NCI-H526 (cell line): ENCODE measurements at regions not wholly inside any gene's neighbourhood (a gene's known extent, or its start where the extent isn't known, plus 50 kb on each side); places are given as distances from the start of the nearest gene placed in this dataset.
"Not testable (repeated sequence)": the region's sequence is repeated elsewhere in the genome, so short reads cannot be mapped to it uniquely, and the experiment has no call there.

Source experiments
- DNase-seq, 2 experiments: peaks; one replicate each; lab custom pipeline; 2025; lab: John Stamatoyannopoulos, UW

DNA sequence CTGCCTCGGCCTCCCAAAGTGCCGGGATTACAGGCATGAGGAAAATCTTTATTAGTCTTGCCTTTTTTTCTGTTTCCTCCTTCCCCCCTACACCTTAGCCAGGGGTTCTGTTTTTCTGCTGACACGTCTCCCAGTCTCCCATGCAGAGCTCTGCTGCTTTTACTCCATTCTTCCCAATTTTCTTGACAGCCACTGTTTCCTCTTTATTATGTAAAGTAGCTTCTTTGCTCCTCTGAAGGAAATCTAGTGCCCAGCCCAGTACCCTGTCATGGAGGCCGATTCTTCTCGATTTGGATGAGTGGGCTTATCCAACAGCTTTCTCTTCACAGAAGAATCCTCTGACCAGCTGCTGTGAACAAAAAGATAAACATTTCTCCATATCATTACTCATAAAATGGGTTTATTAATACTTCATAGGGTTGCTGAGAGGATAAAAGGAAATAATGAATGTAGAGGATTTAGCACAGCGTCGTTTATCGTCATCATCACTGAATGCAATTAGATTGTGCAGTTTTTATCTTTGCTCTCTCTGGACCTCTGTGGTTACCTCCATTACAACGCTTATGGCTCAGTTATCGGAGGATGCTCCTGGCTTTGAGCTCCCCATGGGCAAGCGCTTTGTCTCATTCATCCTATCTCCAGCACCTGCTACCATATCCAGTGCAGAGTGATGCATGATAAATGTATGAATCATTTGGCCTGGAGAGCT is 375.6 kb upstream of the C11orf87 start:
- no peak for DNase-seq

- no peak for DNase-seq
Observed at GRCh38 chr11:109048098-109048497, 373.9 kb upstream of the C11orf87 start.

DNA sequence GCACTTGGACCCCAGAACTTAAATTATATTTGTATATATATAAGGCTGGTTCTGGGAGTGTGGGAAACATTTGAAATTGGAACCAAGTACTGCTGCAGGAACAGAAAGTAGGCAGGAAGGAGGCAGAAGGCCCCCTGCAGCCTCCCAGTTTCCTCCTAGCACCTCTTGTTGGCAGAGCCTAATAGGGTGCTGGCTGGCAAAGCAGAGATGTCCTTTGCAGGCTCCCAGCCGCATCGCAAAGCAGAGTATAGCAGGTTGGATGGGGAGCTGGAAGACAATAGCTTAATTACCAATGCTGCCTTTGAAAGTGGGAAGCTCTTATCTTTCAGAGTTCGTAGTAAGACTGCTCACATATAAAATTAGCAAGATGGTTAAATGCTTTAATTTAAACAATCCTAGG is 370.8 kb upstream of the C11orf87 start:
- no peak for DNase-seq

- DNase-seq: peak; percentile 8 to 70
Observed at GRCh38 chr11:109059402-109059801, 362.6 kb upstream of the C11orf87 start.

DNA sequence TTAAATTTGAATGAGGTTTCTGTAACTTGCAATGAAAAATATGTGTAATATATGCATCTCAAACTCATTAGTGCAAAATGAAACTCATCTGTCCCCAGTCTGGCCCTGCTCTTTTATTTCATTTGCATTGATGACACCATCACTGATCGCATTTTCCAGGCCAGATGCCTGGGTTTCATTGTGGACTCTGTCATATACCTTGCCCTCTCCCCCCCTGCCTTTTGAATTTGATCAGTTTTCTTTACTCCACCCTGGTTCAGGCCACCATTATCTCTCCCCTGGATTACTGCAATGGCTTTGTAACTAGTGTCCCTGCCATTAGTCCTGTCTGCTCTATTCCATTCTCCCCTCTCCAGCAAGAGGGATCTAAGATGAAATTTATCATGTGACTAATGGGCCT is 360.6 kb upstream of the C11orf87 start:
- DNase-seq: peak; percentile 18 to 26

DNA sequence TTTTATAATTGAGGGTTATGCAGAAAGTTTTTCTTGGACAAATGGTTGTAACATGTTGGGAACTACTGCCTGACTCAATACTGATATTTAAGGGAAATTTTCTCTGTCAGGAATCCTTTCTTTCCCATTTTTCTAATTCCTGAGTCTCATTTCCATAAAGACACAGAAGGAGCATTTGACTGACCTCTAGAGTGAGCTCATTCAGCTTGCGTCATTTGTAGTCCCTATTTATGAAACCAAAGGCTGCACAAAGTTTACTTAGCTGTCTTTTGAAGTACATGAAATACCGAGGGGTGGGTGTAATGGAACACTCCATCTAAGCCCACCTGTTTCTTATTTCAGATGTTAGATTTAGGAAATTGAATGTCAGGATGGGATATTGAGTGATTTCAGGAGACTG is 359.5 kb upstream of the C11orf87 start:
- DNase-seq: no peak

DNA sequence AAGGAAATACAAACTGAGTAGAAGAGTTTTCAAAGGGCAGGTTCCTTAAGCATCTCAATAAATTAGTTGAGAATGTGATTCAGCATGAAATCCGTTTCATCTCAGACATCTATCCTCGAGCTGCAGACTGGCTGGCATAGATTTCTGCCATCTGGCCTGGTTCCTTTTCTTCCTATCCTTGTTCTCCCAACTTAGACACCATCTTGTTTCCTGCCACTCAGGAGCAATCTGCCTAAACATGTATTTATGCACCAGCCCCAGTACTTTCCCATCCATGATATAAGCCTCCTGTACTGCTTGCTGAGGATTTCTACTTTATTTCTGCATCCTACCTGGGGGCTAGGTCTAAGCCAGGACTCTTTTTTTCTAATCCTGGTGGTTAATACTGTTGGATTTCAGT is 359.1 kb upstream of the C11orf87 start:
- DNase-seq: no peak

GRCh38 chr11:109064618-109065311 is 357.2 kb upstream of the C11orf87 start:
- DNase-seq: not testable (repeated sequence)

GRCh38 chr11:109071262-109071661 is 350.7 kb upstream of the C11orf87 start:
- no peak for DNase-seq

DNA sequence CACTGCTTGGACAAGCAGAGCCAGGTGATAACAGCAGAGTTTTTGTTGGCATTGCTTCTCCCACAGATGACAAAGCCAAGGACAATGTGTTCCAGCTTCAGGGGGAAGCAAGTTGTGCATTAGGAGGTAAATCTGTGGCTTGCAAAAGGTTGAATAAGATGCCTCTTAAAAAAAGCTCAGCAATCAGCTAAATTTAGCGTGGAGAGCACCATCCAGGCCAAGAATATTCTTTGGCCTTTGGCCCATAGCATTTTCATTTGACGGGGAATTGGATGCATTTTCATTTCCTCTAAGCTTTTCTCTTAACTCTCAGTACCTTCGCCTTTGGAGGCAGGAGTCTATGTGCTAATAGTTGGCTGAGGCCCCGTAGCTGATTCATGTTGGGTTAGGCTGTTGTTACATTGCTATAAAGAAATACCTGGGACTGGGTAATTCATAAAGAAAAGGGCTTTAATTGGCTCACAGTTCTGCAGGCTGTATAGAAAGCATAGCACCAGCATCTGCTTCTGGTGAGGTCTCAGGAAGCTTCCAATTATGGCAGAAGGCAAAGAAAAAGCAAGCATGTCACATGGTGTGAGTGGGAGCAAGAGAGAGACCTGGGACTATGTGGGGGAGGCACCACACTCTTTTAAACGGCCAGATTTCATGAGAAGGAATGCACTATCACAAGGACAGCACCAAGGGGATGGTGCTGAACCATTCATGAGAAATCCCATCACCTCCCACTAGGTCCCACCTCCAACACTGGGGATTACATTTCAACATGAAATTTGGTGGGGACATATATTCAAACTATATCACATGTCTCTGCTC is 350.1 kb upstream of the C11orf87 start:
- no peak for DNase-seq

DNA sequence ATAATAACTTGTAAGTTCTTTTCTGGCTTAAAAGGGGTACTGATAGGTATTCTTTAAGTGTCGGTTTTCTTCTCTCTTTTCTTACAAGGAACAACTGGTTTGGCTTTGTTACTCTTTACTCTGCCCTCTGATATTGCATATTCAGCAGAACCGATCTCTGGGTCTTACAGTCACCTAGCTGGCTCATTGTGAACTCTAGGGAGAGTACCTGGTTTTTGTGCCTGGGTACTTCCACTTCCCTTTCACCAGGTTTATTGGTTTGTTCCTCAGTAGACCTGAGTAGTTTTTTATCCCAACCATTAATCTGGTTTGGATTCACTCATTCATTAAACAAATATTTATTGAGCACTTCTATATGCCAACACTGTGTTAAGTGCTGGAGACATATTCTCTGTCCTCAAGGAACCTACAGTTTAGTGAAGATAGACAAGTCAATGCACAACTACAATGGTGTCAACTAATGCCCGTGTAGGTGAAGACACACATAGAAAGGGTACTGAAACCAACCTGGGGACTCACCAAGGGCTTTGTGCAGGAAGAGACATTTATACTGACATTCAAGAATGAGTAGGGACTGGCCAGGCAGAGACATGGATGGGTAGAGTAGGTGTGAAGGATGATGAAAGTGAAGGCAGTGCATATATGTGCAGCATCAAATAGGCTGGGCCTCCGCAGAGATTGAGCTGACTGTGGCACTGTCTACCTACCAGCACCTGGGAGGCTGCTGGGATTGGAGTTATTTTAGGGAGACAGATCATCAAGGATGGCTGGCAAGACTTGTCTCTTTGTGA is 348.8 kb upstream of the C11orf87 start:
- no peak for DNase-seq

DNA sequence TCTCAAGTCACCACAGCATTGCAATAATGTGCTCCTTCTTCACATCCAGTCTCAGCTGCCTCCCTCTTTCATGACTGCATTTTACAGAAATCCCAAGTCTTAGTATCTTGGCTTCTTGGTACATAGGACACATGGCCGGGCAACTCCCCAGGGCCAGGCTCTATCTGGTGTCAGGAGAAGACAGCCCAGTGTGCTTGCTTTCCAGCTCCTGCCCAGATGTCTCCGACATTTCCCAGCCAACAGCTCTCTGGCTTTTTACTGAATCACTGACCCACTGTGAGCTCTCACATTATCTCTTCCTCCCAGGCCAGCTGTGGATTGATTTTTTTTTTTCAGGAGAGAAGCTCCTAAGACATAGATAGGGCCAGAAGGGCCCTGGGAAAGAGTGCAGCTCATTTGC is 346.0 kb upstream of the C11orf87 start:
- DNase-seq: no peak

- no peak for DNase-seq
Observed at GRCh38 chr11:109076870-109077269, 345.1 kb upstream of the C11orf87 start.

DNA sequence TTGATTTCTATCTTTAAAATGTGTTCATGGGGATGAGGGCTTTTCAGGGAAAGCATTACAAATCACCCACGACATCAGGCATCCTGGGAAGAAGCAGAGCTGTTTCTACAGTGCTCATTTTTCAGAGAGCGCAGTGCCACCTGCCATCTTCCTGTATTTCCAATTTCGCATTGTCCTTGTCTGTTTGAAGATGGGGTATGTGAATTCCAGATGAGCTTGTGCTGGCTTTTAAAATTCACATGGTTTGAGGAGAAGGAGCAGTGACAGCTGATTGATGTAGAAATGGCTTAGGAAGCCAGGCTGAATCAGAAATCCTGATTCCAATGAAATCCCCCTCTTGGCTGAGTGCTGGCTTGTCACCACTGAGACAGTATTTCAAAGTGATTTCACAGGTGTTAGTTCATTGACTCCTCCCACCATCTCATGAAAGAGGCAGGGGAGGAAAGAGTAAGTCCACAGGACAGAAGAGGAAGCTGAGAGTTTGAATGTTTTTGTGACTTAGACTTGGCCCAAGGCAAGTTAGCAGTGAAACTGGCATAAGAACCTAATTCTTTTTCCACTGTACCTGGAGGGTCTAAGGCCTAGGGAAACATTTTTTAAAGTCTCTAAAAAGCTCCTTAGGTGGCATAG is 344.6 kb upstream of the C11orf87 start:
- no peak for DNase-seq

GRCh38 chr11:109085708-109086373 is 336.1 kb upstream of the C11orf87 start:
- DNase-seq: no peak

DNA sequence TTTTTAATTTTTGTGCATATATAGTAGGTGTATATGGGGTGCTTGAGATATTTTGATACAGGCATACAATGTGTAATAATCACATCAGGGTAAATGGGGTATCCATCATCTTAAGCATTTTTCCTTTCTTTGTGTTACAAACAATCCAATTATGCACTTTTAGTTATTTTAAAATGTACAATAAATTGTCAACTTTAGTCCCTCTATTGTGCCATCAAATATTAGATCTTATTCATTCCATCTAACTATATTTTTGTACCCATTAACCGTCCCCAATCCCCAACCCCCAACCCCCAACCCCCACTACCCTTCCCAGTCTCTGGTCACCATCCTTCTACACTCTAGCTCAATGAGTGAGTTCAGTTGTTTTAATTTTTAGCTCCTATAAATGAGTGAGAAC is 335.1 kb upstream of the C11orf87 start:
- no peak for DNase-seq

DNA sequence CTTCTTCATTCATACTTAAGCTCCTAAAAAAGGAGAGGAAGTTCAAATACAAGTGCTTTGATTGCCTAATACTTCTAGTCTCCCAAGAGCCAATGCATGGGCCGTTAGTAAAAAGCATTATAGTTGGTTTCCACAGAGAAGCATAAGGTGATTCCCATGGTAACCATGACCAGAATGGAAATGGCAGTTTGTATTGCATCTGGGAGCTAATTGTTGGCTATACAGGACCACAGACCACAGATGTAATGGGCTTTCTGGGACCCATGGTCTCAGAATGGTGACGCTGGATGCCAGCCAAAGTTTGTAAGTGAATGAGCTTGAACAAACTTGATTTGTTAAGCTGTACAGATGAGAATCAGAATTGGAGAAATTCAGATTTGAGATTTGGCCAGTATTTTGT is 333.9 kb upstream of the C11orf87 start:
- DNase-seq: no peak

DNA sequence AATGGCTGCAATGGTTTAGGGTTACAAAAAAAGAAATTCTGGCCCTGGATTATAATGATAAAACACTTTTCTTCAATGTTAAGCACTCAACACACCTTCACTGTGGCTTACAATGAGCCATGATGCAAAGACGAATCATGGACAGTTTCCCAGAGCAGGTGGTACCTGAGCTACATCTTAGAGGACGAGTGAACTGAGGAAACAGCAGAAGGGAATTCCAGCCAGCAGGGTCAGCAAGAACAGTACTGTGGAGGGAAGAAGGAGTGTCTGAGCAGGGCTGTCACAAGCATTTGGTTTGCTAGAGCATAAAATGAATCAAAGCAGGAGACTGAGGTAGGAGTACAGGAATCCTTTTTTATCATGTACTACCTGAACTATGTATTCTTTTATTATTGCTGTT is 332.8 kb upstream of the C11orf87 start:
- DNase-seq: no peak

GRCh38 chr11:109093354-109093753 is 328.6 kb upstream of the C11orf87 start:
- DNase-seq: no peak

DNA sequence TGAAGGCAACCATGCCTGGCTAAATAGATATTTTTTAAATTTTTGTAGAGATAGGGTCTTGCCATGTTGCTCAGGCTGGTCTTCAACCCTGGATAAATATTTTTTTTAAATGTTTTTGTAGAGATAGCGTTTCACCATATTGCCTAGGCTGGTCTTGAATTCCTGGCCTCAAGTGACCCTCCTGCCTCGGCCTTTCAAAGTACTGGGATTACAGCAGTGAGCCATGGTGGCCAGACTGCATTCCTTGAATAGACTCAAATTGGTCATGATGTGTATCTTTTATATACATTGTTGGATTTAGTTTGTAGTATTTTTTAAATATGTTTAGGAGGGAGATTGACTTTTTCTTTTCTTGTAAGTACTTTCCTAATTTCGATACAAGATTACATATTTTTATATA is 325.7 kb upstream of the C11orf87 start:
- DNase-seq: no peak
